ENCODE measurements at regions not wholly inside any gene's neighbourhood (a gene's known extent, or its start where the extent isn't known, plus 50 kb on each side); places are given as distances from the start of the nearest gene placed in this dataset.

- H3K4me3 ChIP-seq (ENCODE audit: low read length): no peak overlapping the region
- no peak for DNase-seq (ENCODE audit: low read depth)
- TF ChIP-seq CTCF (IDR thresholded peaks at IDR 0.05; ENCODE audit: insufficient read depth, low read depth, low read length, missing control alignments): no peak
Measured at GRCh38 chr1:222065234-222065633, 323.3 kb upstream of the DUSP10 start.

- TF ChIP-seq CTCF (IDR thresholded peaks at IDR 0.05; ENCODE audit: insufficient read depth, low read depth, low read length, missing control alignments): no peak
- peak; percentile 41 for DNase-seq (ENCODE audit: low read depth)
- no peak overlapping the region for H3K4me3 ChIP-seq (ENCODE audit: low read length)
Measured at GRCh38 chr1:222064388-222065211, 322.7 kb upstream of the DUSP10 start.

GRCh38 chr1:222062640-222063039 is 320.8 kb upstream of the DUSP10 start:
- DNase-seq (ENCODE audit: low read depth): peak; percentile 26
- no peak overlapping the region for H3K4me3 ChIP-seq (ENCODE audit: low read length)
- no peak for TF ChIP-seq CTCF (IDR thresholded peaks at IDR 0.05; ENCODE audit: insufficient read depth, low read depth, low read length, missing control alignments)

- TF ChIP-seq CTCF (IDR thresholded peaks at IDR 0.05; ENCODE audit: insufficient read depth, low read depth, low read length, missing control alignments): no peak
- no peak overlapping the region for H3K4me3 ChIP-seq (ENCODE audit: low read length)
- DNase-seq (ENCODE audit: low read depth): no peak
Measured at GRCh38 chr1:222061711-222062359, 319.9 kb upstream of the DUSP10 start.

- H3K4me3 ChIP-seq (ENCODE audit: low read length): no peak overlapping the region
- no peak for TF ChIP-seq CTCF (IDR thresholded peaks at IDR 0.05; ENCODE audit: insufficient read depth, low read depth, low read length, missing control alignments)
- DNase-seq (ENCODE audit: low read depth): no peak
Measured at GRCh38 chr1:222060210-222060916, 318.5 kb upstream of the DUSP10 start.

GRCh38 chr1:222058249-222058648 is 316.4 kb upstream of the DUSP10 start:
- DNase-seq (ENCODE audit: low read depth): no peak
- no peak overlapping the region for H3K4me3 ChIP-seq (ENCODE audit: low read length)
- TF ChIP-seq CTCF (IDR thresholded peaks at IDR 0.05; ENCODE audit: insufficient read depth, low read depth, low read length, missing control alignments): no peak

Measured in epithelial cell of esophagus (primary cell).